HEK293T (cell line): ENCODE measurements at regions not wholly inside any gene's neighbourhood (a gene's known extent, or its start where the extent isn't known, plus 50 kb on each side); places are given as distances from the start of the nearest gene placed in this dataset.

ENCODE experiments used
- CTCF ChIA-PET: fragments of 350-600 bp; formaldehyde crosslinking; extraction: SDS; loops from one replicate; lab custom pipeline; 2021; ENCODE audit warnings: antibody characterized with exemption, inconsistent platforms; lab: Yijun Ruan, JAX
- POLR2A ChIA-PET: fragments of 350-600 bp; formaldehyde crosslinking; extraction: SDS; loops from one replicate; lab custom pipeline; 2020; ENCODE audit warnings: antibody characterized with exemption, inconsistent platforms; lab: Yijun Ruan, JAX
- DNase-seq: peaks from one replicate; pipeline ENCODE4 v3.0.0; 2012; ENCODE audit warnings: mixed read lengths; ENCODE audit errors: extremely low spot score
- ARNT ChIP-seq: fragments of 450-650 bp; IDR thresholded peaks from 2 replicates; pipeline ENCODE4 v1.6.1; 2017; ENCODE audit warnings: mild to moderate bottlenecking
- BHLHE40 ChIP-seq: fragments of 450-650 bp; IDR thresholded peaks from 2 replicates; pipeline ENCODE4 v1.6.1; 2016; ENCODE audit warnings: mild to moderate bottlenecking, moderate library complexity, borderline replicate concordance
- CTBP1 ChIP-seq: fragments of 450-650 bp; IDR thresholded peaks from 2 replicates; pipeline ENCODE4 v1.6.1; 2016; ENCODE audit warnings: borderline replicate concordance
- ELF4 ChIP-seq: fragments of 450-650 bp; IDR thresholded peaks from 2 replicates; pipeline ENCODE4 v1.6.1; 2017; ENCODE audit warnings: antibody characterized with exemption
- FOXA1 ChIP-seq: fragments of 450-650 bp; IDR thresholded peaks from 2 replicates; pipeline ENCODE4 v1.6.1; 2016; ENCODE audit warnings: mild to moderate bottlenecking
- FOXK2 ChIP-seq: fragments of 450-650 bp; IDR thresholded peaks from 2 replicates; pipeline ENCODE4 v1.6.1; 2016; ENCODE audit warnings: mild to moderate bottlenecking
- FOXM1 ChIP-seq: fragments of 450-650 bp; IDR thresholded peaks from 2 replicates; pipeline ENCODE4 v1.6.1; 2017; ENCODE audit warnings: mild to moderate bottlenecking, borderline replicate concordance
- HDGF ChIP-seq: fragments of 450-650 bp; IDR thresholded peaks from 2 replicates; pipeline ENCODE4 v1.6.1; 2017; ENCODE audit warnings: antibody characterized with exemption, borderline replicate concordance
- L3MBTL2 ChIP-seq: fragments of 450-650 bp; conservative IDR thresholded peaks from 2 replicates; pipeline ENCODE4 v1.6.1; 2016; ENCODE audit warnings: mild to moderate bottlenecking
- LEF1 ChIP-seq: fragments of 450-650 bp; IDR thresholded peaks from 2 replicates; pipeline ENCODE4 v1.6.1; 2017; ENCODE audit warnings: mild to moderate bottlenecking, borderline replicate concordance
- NFRKB ChIP-seq: fragments of 450-650 bp; IDR thresholded peaks from 2 replicates; pipeline ENCODE4 v1.6.1; 2016; ENCODE audit warnings: mild to moderate bottlenecking, moderate library complexity
- SP1 ChIP-seq: fragments of 450-650 bp; IDR thresholded peaks from 2 replicates; pipeline ENCODE4 v1.6.1; 2017
- SUZ12 ChIP-seq: fragments of 450-650 bp; IDR thresholded peaks from 2 replicates; pipeline ENCODE4 v1.6.1; 2016; ENCODE audit warnings: mild to moderate bottlenecking
- TARDBP ChIP-seq: fragments of 450-650 bp; IDR thresholded peaks from 2 replicates; pipeline ENCODE4 v1.6.1; 2016
- ZNF384 ChIP-seq: fragments of 450-650 bp; IDR thresholded peaks from 2 replicates; pipeline ENCODE4 v1.6.1; 2016
- TF ChIP-seq, protein P1 (sequence below): fragments of 450-650 bp; IDR thresholded peaks from 2 replicates; pipeline ENCODE4 v1.6.1; 2016

DNA sequence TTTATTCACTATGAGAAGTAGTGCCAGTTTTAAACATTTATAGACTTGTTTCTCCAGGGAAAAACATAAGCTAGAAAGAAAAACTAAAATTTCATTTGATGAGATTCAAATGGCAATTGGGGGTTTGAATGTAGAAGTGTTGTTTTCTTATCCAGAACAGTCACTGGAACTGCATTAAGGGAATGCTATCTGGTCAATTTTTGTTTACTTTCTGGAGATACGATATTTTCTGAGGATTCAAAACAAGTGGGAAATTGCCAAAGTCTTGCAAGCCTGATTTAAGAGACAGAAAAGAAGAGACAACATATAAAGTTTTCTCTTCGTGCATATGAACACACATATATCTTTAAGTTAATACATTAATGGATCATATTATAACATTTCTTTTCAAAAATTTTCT is 118.4 kb downstream of the NXNL2 start:
- ChIA-PET POLR2A (no interaction called here), CTCF (no interaction called here)
- DNase-seq = no peak
- no peak for TF ChIP-seq FOXM1
- no peak for TF ChIP-seq TARDBP
- no peak for TF ChIP-seq BHLHE40
- no peak for TF ChIP-seq ELF4
- no peak for TF ChIP-seq NFRKB
- no peak for TF ChIP-seq ZNF384
- TF ChIP-seq CTBP1 = no peak
- TF ChIP-seq, protein P1, sequence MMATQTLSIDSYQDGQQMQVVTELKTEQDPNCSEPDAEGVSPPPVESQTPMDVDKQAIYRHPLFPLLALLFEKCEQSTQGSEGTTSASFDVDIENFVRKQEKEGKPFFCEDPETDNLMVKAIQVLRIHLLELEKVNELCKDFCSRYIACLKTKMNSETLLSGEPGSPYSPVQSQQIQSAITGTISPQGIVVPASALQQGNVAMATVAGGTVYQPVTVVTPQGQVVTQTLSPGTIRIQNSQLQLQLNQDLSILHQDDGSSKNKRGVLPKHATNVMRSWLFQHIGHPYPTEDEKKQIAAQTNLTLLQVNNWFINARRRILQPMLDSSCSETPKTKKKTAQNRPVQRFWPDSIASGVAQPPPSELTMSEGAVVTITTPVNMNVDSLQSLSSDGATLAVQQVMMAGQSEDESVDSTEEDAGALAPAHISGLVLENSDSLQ = no peak

DNA sequence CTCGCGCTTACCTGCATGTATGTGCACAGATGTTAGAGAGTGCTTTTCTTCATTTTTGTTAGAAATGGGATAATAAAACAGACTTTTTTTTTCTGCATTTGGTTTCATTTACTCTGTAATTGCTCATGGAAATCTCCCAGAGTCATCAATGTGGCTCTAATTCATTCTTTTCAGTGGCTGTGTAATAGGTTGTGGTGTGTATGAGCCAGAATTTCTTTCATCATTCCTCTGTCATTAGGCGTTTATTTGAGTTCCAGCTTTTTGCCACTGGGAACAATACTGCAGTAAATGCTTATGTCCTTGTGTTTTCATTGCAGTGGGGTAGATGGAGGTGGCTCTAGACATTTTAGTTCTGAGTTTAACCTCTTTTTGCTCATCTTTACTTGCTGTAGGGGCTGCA is 118.9 kb downstream of the NXNL2 start:
- TF ChIP-seq L3MBTL2 (no peak), SP1 (no peak), NFRKB (no peak), ELF4 (no peak), HDGF (no peak), TARDBP (no peak), FOXA1 (no peak), FOXM1 (no peak), BHLHE40 (no peak), SUZ12 (no peak), LEF1 (no peak), CTBP1 (no peak), FOXK2 (no peak), ZNF384 (no peak), ARNT (no peak)
- TF ChIP-seq, protein P1 = no peak
- no peak for DNase-seq
- CTCF ChIA-PET = no interaction called here
- POLR2A ChIA-PET = no interaction called here

DNA sequence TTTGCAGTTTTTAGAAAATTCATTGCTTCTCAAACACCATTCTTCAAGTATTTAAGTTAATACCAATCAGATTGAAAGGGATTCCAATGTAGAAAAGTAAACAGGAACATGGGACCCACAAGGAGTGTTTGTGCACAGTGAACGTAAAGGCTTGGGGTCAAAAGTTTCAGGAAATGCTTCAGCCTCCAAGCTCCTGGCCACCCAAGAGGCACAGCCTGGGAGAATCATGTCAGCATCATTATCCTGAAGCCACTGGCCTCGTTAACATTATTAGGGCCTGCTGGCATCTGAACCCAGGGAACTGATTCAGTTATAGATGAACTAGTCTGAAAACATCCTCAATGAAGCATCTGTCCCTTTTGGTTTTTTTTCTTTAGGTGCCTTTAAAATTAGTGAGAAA is 122.9 kb downstream of the NXNL2 start:
- CTCF ChIA-PET = no interaction called here

DNA sequence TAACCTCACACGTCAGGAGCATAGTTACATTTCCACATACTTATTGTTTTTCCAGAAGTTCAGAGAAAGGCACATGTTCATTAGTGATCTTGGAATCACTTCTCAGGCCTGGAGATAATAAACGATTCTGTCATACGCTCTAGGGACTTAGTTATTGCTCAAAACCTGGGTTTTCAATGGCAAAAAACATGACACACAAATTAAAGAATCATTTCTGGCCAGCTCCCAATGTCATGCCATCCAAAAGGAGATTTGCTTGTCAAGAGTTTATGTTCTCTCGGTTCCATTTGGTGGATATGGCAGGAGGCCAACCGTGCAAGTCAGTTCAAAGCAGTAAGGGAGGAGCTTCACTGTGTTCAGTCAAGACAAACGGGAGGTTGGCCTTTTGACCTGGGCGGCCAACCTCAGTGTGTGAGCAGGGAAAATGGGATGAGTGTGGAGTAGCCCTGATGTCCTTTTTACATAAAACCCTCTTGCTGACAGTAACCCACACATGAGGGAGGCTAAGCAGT is 123.4 kb downstream of the NXNL2 start:
- POLR2A ChIA-PET = no interaction called here
- CTCF ChIA-PET = no interaction called here
- TF ChIP-seq, protein P1 = no peak
- TF ChIP-seq ZNF384 (no peak), SUZ12 (no peak), ARNT (no peak), FOXM1 (no peak), BHLHE40 (no peak), TARDBP (no peak), FOXK2 (no peak), HDGF (no peak), FOXA1 (no peak), L3MBTL2 (no peak), NFRKB (no peak), CTBP1 (no peak), ELF4 (no peak), SP1 (no peak), LEF1 (no peak)

More for the DNA sequence above, 122.9 kb downstream of the NXNL2 start:
- DNase-seq = no peak
- POLR2A ChIA-PET = no interaction called here
- TF ChIP-seq ELF4 (no peak), BHLHE40 (no peak), LEF1 (no peak)

DNA sequence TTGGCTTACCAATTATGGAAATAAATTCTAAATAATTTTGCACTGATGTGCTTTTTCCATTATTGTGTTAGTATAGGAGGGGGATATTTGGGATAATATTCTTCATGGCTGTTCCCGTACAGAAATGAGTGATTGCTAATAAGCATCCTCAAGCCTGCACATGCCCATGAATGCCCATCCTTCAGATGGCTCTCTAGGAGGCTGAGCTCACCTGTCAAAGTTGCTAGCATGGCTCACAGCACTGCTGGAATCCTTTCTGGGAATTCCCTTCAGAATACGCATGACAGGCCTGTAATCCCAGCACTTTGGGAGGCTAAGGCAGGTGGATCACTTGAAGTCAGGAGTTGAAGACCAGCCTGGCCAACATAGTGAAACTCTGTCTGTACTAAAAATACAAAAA is 124.1 kb downstream of the NXNL2 start:
- no peak for TF ChIP-seq FOXK2
- no peak for TF ChIP-seq ARNT
- TF ChIP-seq FOXA1 = no peak
- no peak for TF ChIP-seq HDGF
- no peak for DNase-seq
- ChIA-PET CTCF (no interaction called here), POLR2A (no interaction called here)

More for the DNA sequence above, 123.4 kb downstream of the NXNL2 start:
- no peak for DNase-seq

DNA sequence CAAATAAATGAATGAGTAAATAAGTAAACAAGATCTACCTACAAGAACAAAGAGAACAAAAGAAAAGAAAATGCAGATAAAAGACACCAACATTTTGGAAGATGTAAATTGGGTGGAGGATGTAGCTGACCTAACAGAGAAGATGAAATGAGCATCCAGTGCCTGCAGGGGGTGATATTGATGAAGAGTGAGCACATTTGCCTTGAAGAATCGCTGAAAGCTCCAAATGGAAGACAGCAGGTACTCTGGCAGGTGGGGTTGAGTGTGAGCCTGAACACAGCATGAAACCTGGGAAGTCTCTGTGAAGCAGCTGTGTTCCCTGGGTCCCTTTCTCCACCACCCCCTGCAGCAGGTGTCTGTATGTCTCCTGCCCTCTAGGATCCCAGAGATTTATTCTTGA is 125.6 kb downstream of the NXNL2 start:
- POLR2A ChIA-PET = no interaction called here
- CTCF ChIA-PET = no interaction called here
- TF ChIP-seq FOXA1 (no peak), TARDBP (no peak), SP1 (no peak), ARNT (no peak), FOXK2 (no peak), ELF4 (no peak), HDGF (no peak), NFRKB (no peak), CTBP1 (no peak), ZNF384 (no peak)
- TF ChIP-seq, protein P1 = no peak
- peak; percentile 32 for DNase-seq
